Trophoblast cell (in vitro differentiated cells and primary cell): ENCODE measurements at regions not wholly inside any gene's neighbourhood (a gene's known extent, or its start where the extent isn't known, plus 50 kb on each side); places are given as distances from the start of the nearest gene placed in this dataset.

Experiments used
- DNase-seq, 2 donors: peaks; one replicate each; pipeline ENCODE4 v3.0.0-alpha.2; 2016
- H2AFZ ChIP-seq: 2 replicates; pipeline ENCODE4 v1.6.1; 2013; ENCODE audit warnings: low read length, moderate library complexity, mild to moderate bottlenecking; ENCODE audit not compliant: insufficient read depth, poor library complexity
- H2AK5ac ChIP-seq: 2 replicates; pipeline ENCODE4 v1.6.1; 2013; ENCODE audit warnings: mild to moderate bottlenecking, low read length
- H2BK120ac ChIP-seq: 2 replicates; pipeline ENCODE4 v1.6.1; 2013; ENCODE audit warnings: low read length, mild to moderate bottlenecking, moderate library complexity; ENCODE audit not compliant: insufficient read depth, poor library complexity
- H2BK12ac ChIP-seq: 2 replicates; pipeline ENCODE4 v1.6.1; 2013; ENCODE audit warnings: mild to moderate bottlenecking, low read length, moderate library complexity
- H2BK5ac ChIP-seq: 2 replicates; pipeline ENCODE4 v1.6.1; 2013; ENCODE audit warnings: low read length, low read depth, moderate library complexity, mild to moderate bottlenecking; ENCODE audit not compliant: poor library complexity
- H3K14ac ChIP-seq: 2 replicates; pipeline ENCODE4 v1.6.1; 2013; ENCODE audit warnings: mild to moderate bottlenecking, low read length
- H3K18ac ChIP-seq: 2 replicates; pipeline ENCODE4 v1.6.1; 2013; ENCODE audit warnings: mild to moderate bottlenecking, low read length
- H3K23ac ChIP-seq: 2 replicates; pipeline ENCODE4 v1.6.1; 2013; ENCODE audit warnings: low read length
- H3K27ac ChIP-seq: 2 replicates; pipeline ENCODE4 v1.5.1; 2013; ENCODE audit warnings: low read depth, mild to moderate bottlenecking, inconsistent platforms, low read length, moderate library complexity
- H3K27me3 ChIP-seq: 2 replicates; pipeline ENCODE4 v1.6.1; 2013; ENCODE audit warnings: inconsistent platforms, mild to moderate bottlenecking, low read length, moderate library complexity; ENCODE audit not compliant: insufficient read depth
- H3K36me3 ChIP-seq, 2 experiments: 1 replicate in 1 of 2; 2 replicates in 1 of 2; pipeline ENCODE4 v1.6.1; 2013; ENCODE audit warnings: low read length in 2 of 2, mild to moderate bottlenecking in 2 of 2, moderate library complexity in 1 of 2; ENCODE audit not compliant: insufficient read depth in 2 of 2, control insufficient read depth in 1 of 2
- H3K4ac ChIP-seq: 2 replicates; pipeline ENCODE4 v1.6.1; 2013; ENCODE audit warnings: low read depth, mild to moderate bottlenecking, low read length, moderate library complexity
- H3K4me1 ChIP-seq, 2 experiments: 1 replicate in 1 of 2; 2 replicates in 1 of 2; pipeline ENCODE4 v1.6.1; 2013; ENCODE audit warnings: low read length in 2 of 2, mild to moderate bottlenecking in 2 of 2, moderate library complexity in 1 of 2; ENCODE audit not compliant: insufficient read depth in 2 of 2, control insufficient read depth in 1 of 2
- H3K4me2 ChIP-seq: 2 replicates; pipeline ENCODE4 v1.6.1; 2013; ENCODE audit warnings: inconsistent platforms, mild to moderate bottlenecking, low read length, moderate library complexity
- H3K4me3 ChIP-seq: 2 replicates; pipeline ENCODE4 v1.5.1; 2013; ENCODE audit warnings: mild to moderate bottlenecking, low read depth, low read length, inconsistent platforms
- H3K79me1 ChIP-seq: one replicate; pipeline ENCODE4 v1.6.1; 2013; ENCODE audit warnings: low read length
- H3K79me2 ChIP-seq: 2 replicates; pipeline ENCODE4 v1.6.1; 2013; ENCODE audit warnings: low read length, mild to moderate bottlenecking; ENCODE audit not compliant: control insufficient read depth, insufficient read depth, poor library complexity
- H3K9ac ChIP-seq: 2 replicates; pipeline ENCODE4 v1.6.1; 2013; ENCODE audit warnings: mild to moderate bottlenecking, low read length
- H3K9me3 ChIP-seq: 2 replicates; pipeline ENCODE4 v1.6.1; 2013; ENCODE audit warnings: low read depth, mild to moderate bottlenecking, control low read depth, inconsistent platforms, low read length; ENCODE audit not compliant: insufficient read depth
- H4K12ac ChIP-seq: 2 replicates; pipeline ENCODE4 v1.6.1; 2013; ENCODE audit warnings: low read depth, mild to moderate bottlenecking, low read length, moderate library complexity
- H4K8ac ChIP-seq: 2 replicates; pipeline ENCODE4 v1.6.1; 2013; ENCODE audit warnings: low read depth, mild to moderate bottlenecking, low read length, moderate library complexity
- H4K91ac ChIP-seq: one replicate; pipeline ENCODE4 v1.6.1; 2013; ENCODE audit warnings: low read depth, mild to moderate bottlenecking, low read length, moderate library complexity
- WGBS: extraction: QIAGEN DNeasy Blood & Tissue Kit; methylation state at CpG from one replicate; pipeline ENCODE4 v1.1.7; 2013; ENCODE audit warnings: missing lambda C conversion rate; ENCODE audit not compliant: insufficient read length, insufficient coverage; ENCODE audit errors: extremely low coverage; 5-methylcytosine and 5-hydroxymethylcytosine counted together

DNA sequence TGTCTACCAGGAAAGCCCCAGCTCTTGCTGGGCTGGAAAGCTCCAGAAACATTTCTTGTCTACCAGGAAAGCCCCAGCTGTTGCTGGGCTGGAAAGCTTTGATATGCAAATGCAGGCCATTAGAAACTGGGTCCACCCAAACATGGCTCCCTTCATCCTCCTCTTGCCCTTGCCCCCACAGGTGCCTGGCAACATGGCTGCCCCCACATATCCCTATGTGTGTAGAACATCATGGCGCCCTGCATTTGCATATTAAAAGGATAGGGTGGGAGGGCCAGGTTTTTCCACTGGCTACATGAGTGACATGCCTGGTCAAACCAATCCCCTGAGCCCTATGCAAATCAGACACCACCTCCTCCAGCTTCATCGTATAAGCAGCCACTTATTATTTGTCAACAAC is 455.4 kb upstream of the ARGLU1 start:
- Histone ChIP-seq H3K4me3 (no peak overlapping the region), H2BK12ac (no peak overlapping the region), H4K8ac (no peak overlapping the region), H2AFZ (no peak overlapping the region), H2BK5ac (no peak overlapping the region), H3K14ac (no peak overlapping the region), H3K36me3 (no peaks in the 10 kb centered on the region), H3K9ac (no peak overlapping the region), H3K23ac (no peak overlapping the region), H3K79me1 (no peaks in the 10 kb centered on the region), H4K12ac (no peak overlapping the region), H3K27ac (no peak overlapping the region), H4K91ac (no peak overlapping the region), H3K27me3 (no peaks in the 10 kb centered on the region), H3K4me1 (no peaks in the 10 kb centered on the region), H3K18ac (no peak overlapping the region), H3K79me2 (no peaks in the 10 kb centered on the region), H3K4me2 (no peak overlapping the region), H3K9me3 (no peaks in the 10 kb centered on the region), H3K4ac (no peak overlapping the region), H2AK5ac (no peak overlapping the region), H2BK120ac (no peak overlapping the region)
- no CpG with 5 or more reads among the region's 2 CpGs for WGBS
- no peak for DNase-seq

DNA sequence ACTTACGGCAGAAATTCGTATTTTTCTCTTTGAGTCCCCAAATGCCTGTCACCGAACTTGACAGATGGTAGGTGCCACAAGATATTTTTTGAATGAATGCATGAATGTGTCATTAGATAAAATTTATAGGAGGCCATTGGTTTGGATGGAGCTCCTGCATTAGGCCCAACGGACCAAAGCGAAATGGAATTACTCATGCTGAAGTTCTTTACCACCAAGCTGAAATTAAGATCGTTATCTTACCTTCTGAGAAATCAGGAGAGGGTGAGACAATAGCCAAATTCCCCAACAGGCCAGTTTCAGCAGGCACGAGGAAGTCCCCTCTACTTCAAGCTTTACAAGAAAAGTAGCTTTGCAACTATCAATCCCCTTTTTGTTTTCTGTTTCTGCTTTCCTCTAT is 452.5 kb upstream of the ARGLU1 start:
- Histone ChIP-seq H2AK5ac (no peak overlapping the region), H3K4me3 (no peak overlapping the region), H3K9ac (no peak overlapping the region), H2BK120ac (no peak overlapping the region), H3K4ac (no peak overlapping the region), H3K79me1 (no peaks in the 10 kb centered on the region), H2AFZ (no peak overlapping the region), H3K79me2 (no peaks in the 10 kb centered on the region), H3K36me3 (no peaks in the 10 kb centered on the region), H4K8ac (no peak overlapping the region), H3K4me1 (no peaks in the 10 kb centered on the region), H2BK5ac (no peak overlapping the region), H2BK12ac (no peak overlapping the region), H4K91ac (no peak overlapping the region), H3K27me3 (no peaks in the 10 kb centered on the region), H3K4me2 (no peak overlapping the region), H3K27ac (no peak overlapping the region), H4K12ac (no peak overlapping the region), H3K23ac (no peak overlapping the region), H3K18ac (no peak overlapping the region), H3K14ac (no peak overlapping the region), H3K9me3 (no peaks in the 10 kb centered on the region)
- WGBS: no CpG with 5 or more reads among the region's 7 CpGs
- DNase-seq: peak; percentile 40 to 58

GRCh38 chr13:107018285-107018684 is 450.3 kb upstream of the ARGLU1 start:
- no peak overlapping the region for H2AK5ac ChIP-seq
- no peak overlapping the region for H3K4me2 ChIP-seq
- no CpG with 5 or more reads among the region's 4 CpGs for WGBS
- DNase-seq: peak in 1 of 2 donors; percentile 53
- H3K23ac ChIP-seq: no peak overlapping the region
- no peaks in the 10 kb centered on the region for H3K4me1 ChIP-seq
- no peak overlapping the region for H2BK120ac ChIP-seq
- no peak overlapping the region for H3K27ac ChIP-seq
- H2AFZ ChIP-seq: no peak overlapping the region
- no peak overlapping the region for H3K9ac ChIP-seq
- H3K79me2 ChIP-seq: no peaks in the 10 kb centered on the region
- H2BK5ac ChIP-seq: no peak overlapping the region
- no peak overlapping the region for H3K4ac ChIP-seq
- H3K14ac ChIP-seq: no peak overlapping the region
- no peak overlapping the region for H4K12ac ChIP-seq
- no peak overlapping the region for H2BK12ac ChIP-seq
- no peaks in the 10 kb centered on the region for H3K36me3 ChIP-seq
- no peaks in the 10 kb centered on the region for H3K79me1 ChIP-seq
- no peak overlapping the region for H3K18ac ChIP-seq
- H3K4me3 ChIP-seq: no peak overlapping the region
- no peak overlapping the region for H4K91ac ChIP-seq
- no peaks in the 10 kb centered on the region for H3K9me3 ChIP-seq
- H3K27me3 ChIP-seq: no peaks in the 10 kb centered on the region
- no peak overlapping the region for H4K8ac ChIP-seq

- Histone ChIP-seq H2BK120ac (no peak overlapping the region), H3K27ac (no peak overlapping the region), H4K8ac (no peak overlapping the region), H2BK5ac (no peak overlapping the region), H3K27me3 (no peaks in the 10 kb centered on the region), H3K23ac (no peak overlapping the region), H3K4me3 (no peak overlapping the region), H3K14ac (no peak overlapping the region), H3K4me1 (no peaks in the 10 kb centered on the region), H3K79me1 (no peaks in the 10 kb centered on the region), H2BK12ac (no peak overlapping the region), H3K9me3 (no peaks in the 10 kb centered on the region), H2AK5ac (no peak overlapping the region), H2AFZ (no peak overlapping the region), H4K91ac (no peak overlapping the region), H3K79me2 (no peaks in the 10 kb centered on the region), H3K36me3 (no peaks in the 10 kb centered on the region), H4K12ac (no peak overlapping the region), H3K4me2 (no peak overlapping the region), H3K18ac (no peak overlapping the region), H3K4ac (no peak overlapping the region), H3K9ac (no peak overlapping the region)
- no peak for DNase-seq
- no CpG with 5 or more reads among the region's 2 CpGs for WGBS
Observed at GRCh38 chr13:107006661-107007060, 438.7 kb upstream of the ARGLU1 start.
